Neutrophil (primary cell): ENCODE measurements at regions not wholly inside any gene's neighbourhood (a gene's known extent, or its start where the extent isn't known, plus 50 kb on each side); places are given as distances from the start of the nearest gene placed in this dataset.
"Not testable (repeated sequence)": the region's sequence is repeated elsewhere in the genome, so short reads cannot be mapped to it uniquely, and the experiment has no call there.

ENCODE experiments used
- H3K27ac ChIP-seq: fragments of 200-600 bp; sonication (generic); 2 replicates; pipeline ENCODE4 v1.5.1; 2016; ENCODE audit warnings: mild to moderate bottlenecking, moderate library complexity
- H3K27me3 ChIP-seq: fragments of 200-600 bp; sonication (generic); 2 replicates; pipeline ENCODE4 v1.6.0; 2016; ENCODE audit warnings: mild to moderate bottlenecking
- H3K36me3 ChIP-seq: fragments of 200-600 bp; sonication (generic); 2 replicates; pipeline ENCODE4 v1.5.1; 2017
- H3K4me1 ChIP-seq, 2 experiments: fragments of 200-600 bp in 1 of 2; sonication (generic) in 1 of 2; 1 replicate in 1 of 2; 2 replicates in 1 of 2; pipeline versions ENCODE4 v1.5.1 to v1.6.1; 2013 to 2016; ENCODE audit warnings: low read depth in 1 of 2, low read length in 1 of 2, mild to moderate bottlenecking in 1 of 2, moderate library complexity in 1 of 2; ENCODE audit not compliant: control insufficient read depth in 1 of 2, insufficient read depth in 1 of 2
- H3K4me3 ChIP-seq, 2 experiments: fragments of 200-600 bp in 1 of 2; sonication (generic) in 1 of 2; 1 replicate in 1 of 2; 2 replicates in 1 of 2; pipeline ENCODE4 v1.5.1; 2013 to 2016; ENCODE audit warnings: low read depth in 1 of 2, low read length in 1 of 2, mild to moderate bottlenecking in 1 of 2, moderate library complexity in 1 of 2
- H3K9me3 ChIP-seq: fragments of 200-600 bp; sonication (generic); 2 replicates; pipeline ENCODE4 v1.5.1; 2016
- TF ChIP-seq, protein P1 (sequence below): fragments of 200-600 bp; sonication (generic); IDR thresholded peaks from 2 replicates; pipeline ENCODE4 v1.5.1; 2016; ENCODE audit warnings: antibody characterized with exemption

DNA sequence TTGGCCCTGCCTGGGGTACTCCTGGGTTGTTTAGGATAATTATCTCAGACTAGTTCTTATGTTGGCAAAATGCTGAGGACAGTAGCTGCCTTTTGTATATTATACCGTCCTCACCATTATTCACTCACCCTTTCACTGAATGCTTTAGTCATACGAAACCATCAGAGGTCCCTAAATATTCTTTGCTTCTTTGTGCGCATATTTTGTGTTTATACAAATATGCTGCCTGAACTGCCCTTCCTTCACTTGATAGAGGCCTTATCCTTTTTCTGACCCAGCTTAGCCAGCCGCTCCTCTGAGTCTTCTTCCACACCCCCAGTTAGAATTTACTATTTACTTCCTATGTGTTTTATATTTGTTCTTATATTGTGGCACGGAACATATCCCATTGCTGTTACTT lies 70.2 kb upstream of the OSBPL3 start:
- TF ChIP-seq, protein P1, sequence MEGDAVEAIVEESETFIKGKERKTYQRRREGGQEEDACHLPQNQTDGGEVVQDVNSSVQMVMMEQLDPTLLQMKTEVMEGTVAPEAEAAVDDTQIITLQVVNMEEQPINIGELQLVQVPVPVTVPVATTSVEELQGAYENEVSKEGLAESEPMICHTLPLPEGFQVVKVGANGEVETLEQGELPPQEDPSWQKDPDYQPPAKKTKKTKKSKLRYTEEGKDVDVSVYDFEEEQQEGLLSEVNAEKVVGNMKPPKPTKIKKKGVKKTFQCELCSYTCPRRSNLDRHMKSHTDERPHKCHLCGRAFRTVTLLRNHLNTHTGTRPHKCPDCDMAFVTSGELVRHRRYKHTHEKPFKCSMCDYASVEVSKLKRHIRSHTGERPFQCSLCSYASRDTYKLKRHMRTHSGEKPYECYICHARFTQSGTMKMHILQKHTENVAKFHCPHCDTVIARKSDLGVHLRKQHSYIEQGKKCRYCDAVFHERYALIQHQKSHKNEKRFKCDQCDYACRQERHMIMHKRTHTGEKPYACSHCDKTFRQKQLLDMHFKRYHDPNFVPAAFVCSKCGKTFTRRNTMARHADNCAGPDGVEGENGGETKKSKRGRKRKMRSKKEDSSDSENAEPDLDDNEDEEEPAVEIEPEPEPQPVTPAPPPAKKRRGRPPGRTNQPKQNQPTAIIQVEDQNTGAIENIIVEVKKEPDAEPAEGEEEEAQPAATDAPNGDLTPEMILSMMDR, result no peak
- no peaks in the 10 kb centered on the region for H3K4me1 ChIP-seq

DNA sequence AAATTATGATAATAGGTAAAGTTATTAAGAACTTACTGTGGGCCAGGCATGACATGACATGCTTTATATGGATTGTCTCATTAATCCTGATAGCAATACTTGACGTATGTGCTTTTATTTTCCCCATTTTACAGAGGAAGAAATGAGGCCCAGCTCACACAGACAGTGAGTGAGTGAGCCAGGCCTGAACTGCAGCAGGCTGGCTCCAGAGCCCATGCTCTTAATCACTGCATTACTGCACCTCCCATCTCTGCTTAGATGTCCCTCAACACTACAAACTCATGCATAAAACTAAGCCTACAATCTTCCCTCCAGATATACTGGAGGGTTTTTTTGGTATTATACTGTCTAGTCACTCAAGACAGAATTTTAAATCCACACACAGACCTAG lies 68.5 kb upstream of the OSBPL3 start:
- no peaks in the 10 kb centered on the region for H3K9me3 ChIP-seq
- no peak overlapping the region for H3K27ac ChIP-seq
- no peaks in the 10 kb centered on the region for H3K4me1 ChIP-seq
- H3K36me3 ChIP-seq, result no peaks in the 10 kb centered on the region
- no peak overlapping the region for H3K4me3 ChIP-seq
- TF ChIP-seq, protein P1, result no peak
- no peaks in the 10 kb centered on the region for H3K27me3 ChIP-seq

More for the DNA sequence above, 70.2 kb upstream of the OSBPL3 start:
- H3K27ac ChIP-seq, result no peak overlapping the region
- H3K36me3 ChIP-seq, result no peaks in the 10 kb centered on the region
- H3K27me3 ChIP-seq, result peaks cover 7% of the 10 kb centered on the region
- no peak overlapping the region for H3K4me3 ChIP-seq
- H3K9me3 ChIP-seq, result no peaks in the 10 kb centered on the region

DNA sequence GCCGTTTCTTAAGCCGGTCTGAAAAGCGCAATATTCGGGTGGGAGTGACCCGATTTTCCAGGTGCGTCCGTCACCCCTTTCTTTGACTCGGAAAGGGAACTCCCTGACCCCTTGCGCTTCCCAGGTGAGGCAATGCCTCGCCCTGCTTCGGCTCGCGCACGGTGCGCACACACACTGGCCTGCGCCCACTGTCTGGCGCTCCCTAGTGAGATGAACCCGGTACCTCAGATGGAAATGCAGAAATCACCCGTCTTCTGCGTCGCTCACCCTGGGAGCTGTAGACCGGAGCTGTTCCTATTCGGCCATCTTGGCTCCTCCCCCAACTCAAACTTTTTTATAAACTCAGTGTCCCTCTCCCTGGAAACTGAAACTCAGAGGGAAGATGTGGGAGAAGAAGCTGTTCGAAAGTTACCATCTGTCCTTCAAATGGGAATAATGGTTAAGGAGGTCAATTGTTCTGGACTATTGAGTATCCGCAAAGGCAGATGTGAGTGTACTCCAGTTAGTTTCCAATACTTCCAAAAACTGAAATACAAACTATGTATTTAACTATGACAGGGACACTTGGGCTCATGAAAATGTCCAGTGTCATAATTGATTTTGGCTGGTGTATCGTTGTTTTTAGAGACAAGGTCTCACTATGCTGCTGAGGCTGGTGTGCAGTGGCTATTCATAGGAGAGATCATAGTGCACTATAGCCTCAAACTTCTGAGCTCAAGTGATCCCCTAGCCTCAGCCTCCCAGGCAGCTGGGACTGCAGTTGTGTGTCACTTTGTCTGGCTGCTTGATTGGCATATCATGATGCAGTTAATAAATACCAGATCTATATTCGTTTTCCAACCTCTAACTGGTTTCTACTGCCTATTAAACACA lies 67.8 kb upstream of the OSBPL3 start:
- H3K36me3 ChIP-seq, H3K9me3 ChIP-seq, H3K27me3 ChIP-seq, H3K4me3 ChIP-seq, H3K4me1 ChIP-seq, H3K27ac ChIP-seq: not testable (repeated sequence)

DNA sequence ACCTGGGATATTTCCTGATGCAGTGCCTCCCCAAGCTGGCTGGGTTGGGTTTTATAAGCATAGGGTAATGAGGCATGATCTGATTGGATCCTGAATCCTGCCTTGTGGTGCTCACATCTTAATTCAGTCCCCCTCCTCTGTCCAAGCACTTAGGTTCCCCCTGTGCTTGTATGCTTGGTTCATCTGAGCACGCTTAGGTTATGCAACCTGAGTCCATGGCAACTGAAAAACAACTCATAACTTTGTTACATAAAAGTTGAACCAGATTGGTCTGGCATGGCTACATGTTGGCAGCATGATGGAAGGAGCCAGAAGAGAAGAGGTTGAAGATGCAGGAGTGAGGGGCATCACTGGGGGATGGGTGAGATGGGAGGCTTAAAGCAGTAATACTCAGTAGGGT lies 57.3 kb upstream of the OSBPL3 start:
- Histone ChIP-seq H3K9me3 (no peaks in the 10 kb centered on the region), H3K36me3 (no peaks in the 10 kb centered on the region), H3K4me1 (no peaks in the 10 kb centered on the region), H3K27ac (no peak overlapping the region), H3K4me3 (no peak overlapping the region), H3K27me3 (no peaks in the 10 kb centered on the region)
- TF ChIP-seq, protein P1, result no peak

DNA sequence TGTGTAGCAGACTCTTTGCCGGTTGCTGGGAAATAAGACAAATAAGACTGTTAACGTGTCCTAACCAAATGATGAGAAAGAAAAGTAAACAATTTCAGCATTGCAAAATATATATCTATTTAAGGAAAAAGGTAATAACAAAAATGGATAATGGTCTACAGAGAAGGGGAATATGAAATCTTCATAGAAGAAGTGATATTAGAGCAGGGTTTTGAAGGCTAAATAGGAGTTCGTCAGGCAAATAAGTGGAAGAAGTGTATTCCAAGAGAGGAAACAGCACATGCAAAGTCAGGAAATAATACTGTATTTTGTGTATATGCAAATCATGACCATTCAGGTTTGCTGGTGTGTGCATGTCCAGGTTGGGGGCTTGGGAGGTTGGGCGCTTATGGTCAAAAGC lies 55.3 kb upstream of the OSBPL3 start:
- no peaks in the 10 kb centered on the region for H3K4me1 ChIP-seq
- H3K36me3 ChIP-seq, result no peaks in the 10 kb centered on the region
- H3K4me3 ChIP-seq, result no peak overlapping the region
- TF ChIP-seq, protein P1, result no peak
- no peak overlapping the region for H3K27ac ChIP-seq
- no peaks in the 10 kb centered on the region for H3K9me3 ChIP-seq
- H3K27me3 ChIP-seq, result no peaks in the 10 kb centered on the region

DNA sequence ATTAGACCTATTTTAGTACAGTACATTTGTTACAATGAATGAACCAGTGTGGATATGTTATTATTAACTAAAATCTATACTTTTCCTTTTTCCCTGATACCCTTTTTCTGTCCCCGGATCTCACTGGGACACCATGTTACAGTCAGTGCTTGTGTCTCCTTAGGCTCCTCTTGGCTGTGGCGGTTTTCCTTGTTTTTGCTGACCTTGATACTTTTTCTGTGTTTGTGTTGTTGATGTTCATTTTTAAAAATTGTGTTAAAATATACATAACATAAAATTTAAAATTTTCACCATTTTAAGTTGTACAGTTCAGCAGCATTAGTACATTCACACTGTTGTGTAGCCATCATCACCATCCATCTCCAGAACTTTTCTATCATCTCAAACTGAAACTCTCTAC lies 54.2 kb upstream of the OSBPL3 start:
- Histone ChIP-seq H3K4me3 (no peak overlapping the region), H3K9me3 (no peaks in the 10 kb centered on the region), H3K27ac (no peak overlapping the region), H3K4me1 (no peaks in the 10 kb centered on the region), H3K36me3 (no peaks in the 10 kb centered on the region), H3K27me3 (no peaks in the 10 kb centered on the region)
- TF ChIP-seq, protein P1, result no peak
